ENCODE measurements at regions not wholly inside any gene's neighbourhood (a gene's known extent, or its start where the extent isn't known, plus 50 kb on each side); places are given as distances from the start of the nearest gene placed in this dataset.
"Not testable (repeated sequence)": the region's sequence is repeated elsewhere in the genome, so short reads cannot be mapped to it uniquely, and the experiment has no call there.

GRCh38 chr9:26667882-26668281 lies 224.7 kb downstream of the CAAP1 start:
- no peak for DNase-seq (ENCODE audit: low read depth)

DNA sequence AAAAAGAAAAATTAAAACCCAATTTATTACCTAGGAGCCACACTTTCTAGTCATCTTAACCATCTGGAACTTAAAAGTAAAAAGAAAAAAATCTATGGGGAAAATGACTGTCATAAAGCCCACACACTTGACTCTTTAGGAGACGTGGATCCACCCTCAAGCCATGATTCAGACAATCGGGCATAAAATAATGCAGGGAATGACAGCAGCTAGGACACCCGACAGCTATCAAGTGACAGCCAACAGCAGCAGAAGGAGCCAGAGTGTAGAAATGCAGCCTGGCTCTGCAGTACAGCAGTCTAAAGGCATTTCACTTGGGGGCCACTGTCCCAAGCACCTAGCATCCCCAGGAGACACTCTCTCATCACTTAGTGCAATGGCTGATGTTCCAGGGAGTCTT lies 226.9 kb downstream of the CAAP1 start:
- no peak for DNase-seq (ENCODE audit: low read depth)

DNA sequence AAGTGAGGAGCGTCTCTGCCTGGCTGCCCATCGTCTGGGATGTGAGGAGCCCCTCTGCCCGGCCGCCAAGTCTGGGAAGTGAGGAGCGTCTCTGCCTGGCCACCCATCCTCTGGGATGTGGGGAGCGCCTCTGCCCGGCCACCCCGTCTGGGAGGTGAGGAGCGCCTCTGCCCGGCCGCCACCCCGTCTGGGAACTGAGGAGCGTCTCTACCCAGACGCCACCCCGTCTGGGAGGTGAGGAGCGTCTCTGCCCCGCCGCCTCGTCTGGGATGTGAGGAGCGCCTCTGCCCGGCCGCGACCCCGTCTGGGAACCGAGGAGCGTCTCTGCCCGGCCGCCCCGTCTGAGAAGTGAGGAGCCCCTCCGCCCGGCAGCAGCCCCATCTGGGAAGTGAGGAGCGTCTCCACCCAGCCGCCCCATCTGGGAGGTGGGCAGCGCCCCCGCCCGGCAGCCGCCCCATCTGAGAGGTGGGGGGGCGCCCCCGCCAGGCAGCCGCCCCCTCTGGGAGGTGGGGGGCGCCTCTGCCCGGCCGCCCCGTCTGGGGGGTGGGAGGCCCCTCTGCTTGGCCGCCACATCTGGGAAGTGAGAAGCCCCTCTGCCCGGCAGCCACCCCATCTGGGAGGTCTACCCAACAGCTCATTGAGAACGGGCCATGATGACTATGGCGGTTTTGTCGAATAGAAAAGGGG lies 228.4 kb downstream of the CAAP1 start:
- DNase-seq (ENCODE audit: low read depth), result not testable (repeated sequence)

DNA sequence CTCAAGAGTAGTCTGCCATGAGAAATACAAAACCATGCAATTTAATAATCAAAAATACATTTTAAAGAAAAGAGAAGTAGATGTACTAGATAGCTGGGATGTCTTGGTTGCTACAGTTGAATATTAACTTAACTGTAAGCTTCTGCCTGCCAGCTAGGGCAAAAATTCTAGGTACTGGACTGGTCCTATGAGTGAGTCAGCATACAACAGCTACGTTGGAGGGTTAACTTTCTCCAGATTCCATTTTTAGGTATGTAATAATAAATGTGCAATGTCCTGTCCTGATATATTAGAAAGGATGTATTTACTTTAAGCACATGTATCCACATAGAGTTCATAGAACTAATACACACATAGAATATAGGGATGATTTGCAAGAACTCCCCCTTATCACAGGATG lies 230.1 kb downstream of the CAAP1 start:
- DNase-seq (ENCODE audit: low read depth), result no peak

DNA sequence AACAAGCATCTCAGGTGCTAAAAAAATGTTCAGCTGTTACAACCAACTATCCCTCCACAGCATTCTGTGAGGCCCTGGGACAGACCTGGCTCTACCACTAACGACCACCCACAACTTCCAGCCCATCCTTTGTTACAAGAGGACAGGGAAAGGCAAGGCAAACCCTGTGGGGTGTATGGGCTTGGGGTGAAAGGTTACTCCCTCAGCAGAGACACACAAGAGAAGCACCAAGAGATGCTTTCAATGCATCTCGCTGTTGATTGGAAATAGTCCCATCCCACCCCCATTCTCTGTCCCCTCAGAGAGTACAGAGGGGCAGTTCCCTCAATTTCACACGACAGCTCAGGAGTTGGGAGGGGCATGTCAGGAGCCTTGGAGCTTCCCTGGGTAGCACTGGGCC lies 234.1 kb downstream of the CAAP1 start:
- no peak for DNase-seq (ENCODE audit: low read depth)

DNA sequence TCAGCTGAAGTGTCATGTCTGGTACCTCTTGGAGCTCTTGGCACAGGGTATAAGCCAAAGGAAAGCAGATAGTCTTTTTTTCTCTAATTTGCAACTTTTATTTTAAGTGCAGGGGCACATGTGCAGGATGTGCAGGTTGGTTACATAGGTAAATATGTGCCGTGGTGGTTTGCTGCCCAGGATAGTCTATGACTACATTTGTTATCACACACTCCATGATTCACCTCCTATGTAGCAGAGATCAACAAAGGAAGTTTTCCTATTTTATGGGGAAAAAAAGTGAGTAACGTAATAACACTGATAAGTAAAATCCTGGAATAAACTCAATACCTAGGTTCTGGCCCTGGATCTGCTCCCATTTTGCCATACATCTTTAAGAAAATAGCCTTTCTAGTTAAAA lies 234.6 kb downstream of the CAAP1 start:
- DNase-seq (ENCODE audit: low read depth), result no peak

DNA sequence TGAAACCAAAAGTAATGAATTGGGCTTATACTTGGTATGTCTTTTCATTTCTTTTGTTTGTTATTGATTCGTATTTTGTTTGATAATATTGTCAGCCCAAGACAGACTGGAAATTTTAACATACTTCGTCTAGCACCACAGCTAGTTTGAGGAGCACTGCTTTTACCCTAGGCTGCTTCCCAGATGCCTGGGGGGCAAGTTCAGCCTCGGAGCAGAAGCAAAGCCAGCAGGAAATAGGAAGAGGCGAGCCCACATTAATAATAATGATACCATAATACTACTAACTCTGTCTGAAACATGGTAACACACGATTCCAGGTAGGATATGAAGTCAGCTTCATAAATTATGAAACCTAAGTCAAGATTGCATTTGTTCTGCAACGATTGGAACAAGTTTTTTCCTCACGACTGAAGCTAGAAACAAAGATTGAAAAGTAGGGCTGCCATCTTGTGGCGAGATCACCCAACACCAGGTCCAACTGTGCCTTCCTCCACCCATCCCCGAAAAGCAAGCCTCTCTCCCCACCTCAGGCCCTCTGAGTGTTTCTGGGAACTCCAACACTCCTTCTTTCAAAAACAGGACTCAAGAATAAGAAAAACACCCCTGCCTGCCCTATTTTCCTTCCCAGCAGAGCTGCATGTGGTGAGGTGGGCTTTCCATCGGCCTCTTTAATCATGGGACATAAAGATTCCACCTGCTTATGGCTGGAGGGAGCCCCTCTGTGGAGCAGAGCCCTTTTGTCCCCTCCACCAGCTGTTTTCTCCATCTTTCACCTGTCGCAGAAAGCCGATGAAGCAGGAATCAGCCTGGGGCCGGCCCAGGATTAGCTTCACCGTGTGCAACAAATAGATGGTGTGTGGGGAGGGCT lies 236.4 kb downstream of the CAAP1 start:
- no peak for DNase-seq (ENCODE audit: low read depth)

GRCh38 chr9:26655166-26655565 lies 237.4 kb downstream of the CAAP1 start:
- DNase-seq (ENCODE audit: low read depth), result no peak

GRCh38 chr9:26650325-26650724 lies 242.3 kb downstream of the CAAP1 start:
- DNase-seq (ENCODE audit: low read depth), result no peak

- no peak for DNase-seq (ENCODE audit: low read depth)
Measured at GRCh38 chr9:26643826-26644225, 248.8 kb downstream of the CAAP1 start.

GRCh38 chr9:26639761-26640160 lies 252.8 kb downstream of the CAAP1 start:
- no peak for DNase-seq (ENCODE audit: low read depth)

DNA sequence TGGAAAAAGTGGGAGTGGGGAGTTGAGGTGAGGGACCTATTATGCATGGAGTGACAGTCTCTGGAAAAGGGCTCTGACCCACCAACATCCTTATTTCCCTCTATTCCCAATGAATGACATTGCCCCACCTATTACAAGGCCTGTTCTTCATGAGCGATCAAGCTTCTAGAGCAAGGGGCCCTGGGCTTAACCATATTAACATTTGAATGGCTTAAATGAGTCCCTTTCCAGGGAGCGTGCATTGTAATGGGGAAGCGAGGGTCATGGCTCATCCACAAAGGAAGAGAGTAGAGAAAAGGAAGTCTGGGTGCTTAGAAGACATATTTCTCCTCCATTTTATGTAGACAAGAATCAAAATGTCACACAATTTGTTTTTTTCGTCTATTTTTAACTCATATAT lies 255.5 kb downstream of the CAAP1 start:
- DNase-seq (ENCODE audit: low read depth), result no peak

DNA sequence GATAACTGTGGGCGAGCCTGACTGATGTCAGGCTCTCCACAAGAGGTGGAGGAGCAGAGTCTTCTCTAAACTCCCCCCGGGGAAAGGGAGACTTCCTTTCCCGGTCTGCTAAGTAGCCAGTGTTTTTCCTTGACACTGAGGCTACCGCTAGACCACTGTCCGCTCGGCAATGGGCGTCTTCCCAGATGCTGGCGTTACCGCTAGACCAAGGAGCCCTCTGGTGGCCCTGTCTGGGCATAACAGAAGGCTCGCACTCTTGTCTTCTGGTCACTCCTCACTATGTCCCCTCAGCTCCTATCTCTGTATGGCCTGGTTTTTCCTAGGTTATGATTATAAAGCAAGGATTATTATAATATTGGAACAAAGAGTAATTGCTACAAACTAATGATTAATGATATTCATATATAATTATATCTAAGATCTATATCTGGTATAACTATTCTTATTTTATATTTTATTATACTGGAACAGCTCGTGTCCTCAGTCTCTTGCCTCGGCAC lies 278.7 kb downstream of the CAAP1 start:
- not testable (repeated sequence) for DNase-seq (ENCODE audit: low read depth)

DNA sequence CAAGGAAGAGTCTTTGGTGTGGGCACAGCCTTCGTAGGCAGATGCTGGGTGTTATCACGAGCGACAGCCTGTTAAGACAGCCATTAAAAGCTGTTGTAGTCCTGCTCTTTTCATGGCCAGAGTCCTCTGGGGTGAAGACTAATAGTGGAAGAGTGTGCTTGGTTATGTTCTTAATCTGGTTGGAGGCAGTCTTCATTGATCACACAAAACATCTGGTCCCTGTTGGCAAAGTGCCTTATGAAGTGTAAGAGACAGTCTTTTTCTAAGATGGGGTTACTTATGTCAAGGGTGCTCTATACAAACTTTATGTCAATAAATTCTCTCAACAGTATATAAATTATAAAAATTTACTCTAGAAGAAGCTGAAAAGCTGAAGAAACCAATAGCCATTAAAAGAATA lies 280.4 kb downstream of the CAAP1 start:
- no peak for DNase-seq (ENCODE audit: low read depth)

GRCh38 chr9:26606756-26607155 lies 285.8 kb downstream of the CAAP1 start:
- no peak for DNase-seq (ENCODE audit: low read depth)

- DNase-seq (ENCODE audit: low read depth), result no peak
Measured at GRCh38 chr9:26605367-26605766, 287.2 kb downstream of the CAAP1 start.

- no peak for DNase-seq (ENCODE audit: low read depth)
Measured at GRCh38 chr9:26604076-26604662, 288.4 kb downstream of the CAAP1 start.

GRCh38 chr9:26603617-26604016 lies 289.0 kb downstream of the CAAP1 start:
- no peak for DNase-seq (ENCODE audit: low read depth)

GRCh38 chr9:26597542-26598149 lies 295.0 kb downstream of the CAAP1 start:
- no peak for DNase-seq (ENCODE audit: low read depth)

- no peak for DNase-seq (ENCODE audit: low read depth)
Measured at GRCh38 chr9:26579056-26579455, 313.5 kb downstream of the CAAP1 start.

DNA sequence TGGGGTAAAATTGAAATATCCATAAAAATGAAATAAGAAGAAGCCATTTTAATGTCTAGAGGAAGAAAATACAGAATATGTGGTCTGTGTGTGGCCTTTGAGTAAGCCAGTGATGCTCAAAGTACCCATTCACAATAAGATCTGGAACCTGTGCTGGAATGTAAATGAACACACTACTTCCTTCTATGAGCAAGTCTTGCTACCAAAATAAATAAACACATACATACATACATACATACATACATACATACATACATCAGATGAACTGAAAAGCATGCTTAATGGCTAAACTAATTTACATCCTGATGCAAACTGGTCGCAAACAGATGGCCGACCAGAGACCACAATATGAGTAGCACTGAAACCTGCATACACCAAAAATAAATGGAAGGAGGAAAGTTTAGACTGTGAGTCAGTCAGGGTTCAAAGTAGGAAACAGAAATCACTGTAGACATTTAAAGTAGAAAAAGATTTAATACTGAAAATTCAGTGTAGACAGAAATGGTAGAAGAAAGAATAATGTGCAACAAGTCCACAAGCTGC lies 317.6 kb downstream of the CAAP1 start:
- no peak for DNase-seq (ENCODE audit: low read depth)

DNA sequence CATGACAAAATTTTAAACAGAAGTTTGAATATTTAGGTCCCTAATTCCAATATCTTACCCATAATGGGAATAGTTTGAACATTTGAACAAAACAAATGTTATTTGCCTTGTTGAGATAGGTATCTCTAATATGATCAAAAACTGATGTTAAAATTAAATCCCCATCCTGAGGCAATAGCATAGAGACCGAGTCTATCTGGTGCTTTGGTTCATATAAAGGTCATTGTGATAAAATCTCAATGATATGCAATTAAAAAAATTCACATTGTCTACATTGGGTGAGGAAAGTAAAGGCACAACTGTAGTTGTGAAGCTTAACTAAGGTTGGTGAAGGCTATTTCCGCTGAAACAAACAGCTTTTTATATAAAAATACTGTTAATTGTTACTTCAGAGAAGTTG lies 318.3 kb downstream of the CAAP1 start:
- DNase-seq (ENCODE audit: low read depth), result no peak

Data from activated T-cell treated with anti-CD3 and anti-CD28 coated beads for 48 hours (primary cell).